ENCODE measurements at regions not wholly inside any gene's neighbourhood (a gene's known extent, or its start where the extent isn't known, plus 50 kb on each side); places are given as distances from the start of the nearest gene placed in this dataset.

DNA sequence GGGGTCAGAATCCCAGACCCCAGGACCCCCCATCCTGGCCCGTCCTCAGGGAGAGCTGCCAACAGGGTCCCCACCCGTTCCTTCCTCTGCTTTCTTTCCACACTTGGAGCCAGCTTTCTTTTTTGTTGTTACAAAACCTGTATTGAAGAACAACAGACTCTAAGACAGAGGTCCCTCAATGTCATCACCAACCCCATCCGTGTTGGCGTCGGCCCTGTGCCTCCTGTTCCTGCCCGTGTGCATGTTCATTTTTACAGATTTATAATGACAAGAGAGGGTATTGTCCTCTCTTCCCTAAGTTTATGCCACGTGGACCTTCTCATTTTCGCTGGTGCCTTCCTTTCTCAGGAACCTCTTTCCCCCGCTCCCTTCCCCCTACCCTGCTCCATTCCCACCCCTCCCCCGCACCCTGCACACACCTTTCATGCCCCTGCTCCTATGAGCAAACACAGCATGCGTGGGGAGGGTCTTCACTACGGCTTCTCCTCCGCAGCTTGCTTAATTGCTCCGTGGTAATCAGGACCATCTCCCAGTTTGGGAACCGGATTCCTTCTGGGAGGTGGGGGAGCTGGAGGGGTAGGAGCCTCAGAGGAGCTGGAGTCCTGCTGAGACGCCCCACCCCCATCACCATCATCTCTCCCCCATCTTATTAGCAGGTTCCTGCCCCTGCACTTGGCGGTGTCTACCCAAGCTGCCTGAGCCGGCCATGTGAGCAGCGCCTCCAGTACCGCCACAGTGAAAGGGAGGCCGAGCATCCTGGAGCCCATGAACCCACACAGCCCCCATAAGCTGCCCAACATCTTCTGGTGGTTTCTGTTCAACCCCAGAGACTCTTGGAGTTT, 88.0 kb upstream of the INSIG1 start:
- TF ChIP-seq, protein P1, sequence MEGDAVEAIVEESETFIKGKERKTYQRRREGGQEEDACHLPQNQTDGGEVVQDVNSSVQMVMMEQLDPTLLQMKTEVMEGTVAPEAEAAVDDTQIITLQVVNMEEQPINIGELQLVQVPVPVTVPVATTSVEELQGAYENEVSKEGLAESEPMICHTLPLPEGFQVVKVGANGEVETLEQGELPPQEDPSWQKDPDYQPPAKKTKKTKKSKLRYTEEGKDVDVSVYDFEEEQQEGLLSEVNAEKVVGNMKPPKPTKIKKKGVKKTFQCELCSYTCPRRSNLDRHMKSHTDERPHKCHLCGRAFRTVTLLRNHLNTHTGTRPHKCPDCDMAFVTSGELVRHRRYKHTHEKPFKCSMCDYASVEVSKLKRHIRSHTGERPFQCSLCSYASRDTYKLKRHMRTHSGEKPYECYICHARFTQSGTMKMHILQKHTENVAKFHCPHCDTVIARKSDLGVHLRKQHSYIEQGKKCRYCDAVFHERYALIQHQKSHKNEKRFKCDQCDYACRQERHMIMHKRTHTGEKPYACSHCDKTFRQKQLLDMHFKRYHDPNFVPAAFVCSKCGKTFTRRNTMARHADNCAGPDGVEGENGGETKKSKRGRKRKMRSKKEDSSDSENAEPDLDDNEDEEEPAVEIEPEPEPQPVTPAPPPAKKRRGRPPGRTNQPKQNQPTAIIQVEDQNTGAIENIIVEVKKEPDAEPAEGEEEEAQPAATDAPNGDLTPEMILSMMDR (IDR thresholded peaks at IDR 0.05), result no peak
- no peak for TF ChIP-seq POLR2A (IDR thresholded peaks at IDR 0.05)

All from Peyer's patch (tissue), 4 donors.